Stimulated activated CD8-positive, alpha-beta memory T cell treated with anti-CD3 and anti-CD28 coated beads, Interleukin-4, amount 100 ng/mL, for 24 hours (primary cell): ENCODE measurements at regions not wholly inside any gene's neighbourhood (a gene's known extent, or its start where the extent isn't known, plus 50 kb on each side); places are given as distances from the start of the nearest gene placed in this dataset.
A peak's percentile ranks its signal among the peaks of the same experiment; 100 is the strongest.

Source experiments
- DNase-seq: peaks from one replicate; pipeline ENCODE4 v3.0.0-alpha.2; 2020; ENCODE audit warnings: low read depth

GRCh38 chr12:46465307-46465706, 92.7 kb upstream of the SLC38A2 start:
- DNase-seq: no peak

- DNase-seq: no peak
Measured at GRCh38 chr12:46464863-46465262, 92.3 kb upstream of the SLC38A2 start.

- DNase-seq: no peak
Measured at GRCh38 chr12:46462641-46463355, 90.2 kb upstream of the SLC38A2 start.

- no peak for DNase-seq
Measured at GRCh38 chr12:46461907-46462640, 89.5 kb upstream of the SLC38A2 start.

- DNase-seq: no peak
Measured at GRCh38 chr12:46461459-46461858, 88.9 kb upstream of the SLC38A2 start.

GRCh38 chr12:46460682-46461210, 88.2 kb upstream of the SLC38A2 start:
- DNase-seq: no peak

GRCh38 chr12:46459861-46460545, 87.4 kb upstream of the SLC38A2 start:
- no peak for DNase-seq

- peak; percentile 7 for DNase-seq
Measured at GRCh38 chr12:46459111-46459510, 86.5 kb upstream of the SLC38A2 start.

GRCh38 chr12:46458500-46459102, 86.0 kb upstream of the SLC38A2 start:
- DNase-seq: no peak

- no peak for DNase-seq
Measured at GRCh38 chr12:46457958-46458357, 85.4 kb upstream of the SLC38A2 start.

- DNase-seq: no peak
Measured at GRCh38 chr12:46456356-46457334, 84.1 kb upstream of the SLC38A2 start.

GRCh38 chr12:46455648-46456352, 83.2 kb upstream of the SLC38A2 start:
- no peak for DNase-seq

GRCh38 chr12:46454981-46455380, 82.4 kb upstream of the SLC38A2 start:
- no peak for DNase-seq

- DNase-seq: no peak
Measured at GRCh38 chr12:46453428-46453827, 80.9 kb upstream of the SLC38A2 start.

- no peak for DNase-seq
Measured at GRCh38 chr12:46452776-46453175, 80.2 kb upstream of the SLC38A2 start.

GRCh38 chr12:46452061-46452615, 79.6 kb upstream of the SLC38A2 start:
- no peak for DNase-seq

GRCh38 chr12:46451276-46452021, 78.9 kb upstream of the SLC38A2 start:
- no peak for DNase-seq

- no peak for DNase-seq
Measured at GRCh38 chr12:46450279-46450748, 77.7 kb upstream of the SLC38A2 start.

- DNase-seq: no peak
Measured at GRCh38 chr12:46449856-46450255, 77.3 kb upstream of the SLC38A2 start.
